NOMO-1 treated with DMSO at 0.1 percent for 48 hours (cell line): ENCODE measurements at regions not wholly inside any gene's neighbourhood (a gene's known extent, or its start where the extent isn't known, plus 50 kb on each side); places are given as distances from the start of the nearest gene placed in this dataset.

Source experiments
- DNase-seq: peaks from one replicate; lab custom pipeline; 2025; ENCODE audit not compliant: unreplicated experiment; lab: John Stamatoyannopoulos, UW

- no peak for DNase-seq
Observed at GRCh38 chr14:97337670-97338069, 540.5 kb downstream of the VRK1 start.

DNA sequence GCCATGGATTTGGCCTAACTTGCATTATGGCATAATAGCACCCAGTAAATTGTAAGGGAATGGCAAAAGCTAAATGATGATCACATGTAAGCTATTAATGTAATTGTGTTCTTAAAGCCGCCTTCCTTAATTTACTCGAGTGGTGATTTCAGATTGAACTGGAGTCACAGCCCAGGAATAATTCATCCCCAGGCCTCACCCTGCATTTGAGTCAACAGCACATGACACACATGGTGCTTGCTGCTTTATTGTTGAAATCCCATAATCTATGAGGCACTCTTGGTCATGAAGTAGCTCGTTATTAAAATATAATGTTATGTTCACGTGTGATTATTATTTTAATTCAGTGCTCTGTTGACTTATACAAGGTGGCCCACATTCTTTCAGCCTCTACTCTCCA, 547.5 kb downstream of the VRK1 start:
- DNase-seq: no peak

GRCh38 chr14:97346675-97347074, 549.5 kb downstream of the VRK1 start:
- no peak for DNase-seq

DNA sequence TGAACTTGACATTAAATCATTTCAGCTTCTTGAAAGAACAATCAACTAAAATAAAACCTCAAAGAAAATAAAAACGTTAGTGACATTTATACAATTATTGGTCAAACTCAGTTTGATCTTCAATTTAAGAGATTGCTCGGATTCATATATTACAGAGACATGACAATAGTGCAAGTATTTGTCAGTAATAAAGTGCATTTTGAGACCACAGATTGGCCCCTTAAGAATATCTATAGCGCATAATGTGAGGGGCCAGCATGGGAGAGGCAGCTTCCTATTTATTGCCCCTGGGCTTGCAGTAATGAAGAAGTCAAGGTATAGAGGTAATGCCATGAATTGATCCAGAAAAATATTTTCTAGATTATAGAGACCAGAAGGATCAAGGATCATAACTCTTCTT, 552.3 kb downstream of the VRK1 start:
- DNase-seq: no peak

DNA sequence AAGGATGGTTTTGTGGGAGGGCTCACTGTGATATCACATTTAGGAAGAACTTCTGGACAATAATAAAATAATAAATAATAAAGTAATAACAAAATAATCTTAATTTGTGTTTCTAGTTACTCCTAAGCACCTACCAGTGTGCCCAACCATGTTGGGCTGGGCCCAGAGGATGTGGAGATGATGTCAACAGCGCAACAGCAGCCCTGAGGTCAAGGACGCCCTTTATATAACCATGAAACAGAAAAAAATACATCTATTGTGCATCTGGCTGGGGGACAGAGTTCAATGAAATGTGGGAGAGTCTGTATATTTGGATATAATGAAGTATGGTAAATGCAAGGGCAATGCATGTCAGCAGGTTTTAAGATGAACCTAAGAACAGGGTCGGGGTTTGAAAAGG, 552.8 kb downstream of the VRK1 start:
- no peak for DNase-seq

- DNase-seq: no peak
Observed at GRCh38 chr14:97350415-97350814, 553.2 kb downstream of the VRK1 start.

GRCh38 chr14:97350894-97351731, 553.9 kb downstream of the VRK1 start:
- DNase-seq: no peak

GRCh38 chr14:97353102-97353501, 555.9 kb downstream of the VRK1 start:
- DNase-seq: no peak

- no peak for DNase-seq
Observed at GRCh38 chr14:97354119-97354722, 557.0 kb downstream of the VRK1 start.

DNA sequence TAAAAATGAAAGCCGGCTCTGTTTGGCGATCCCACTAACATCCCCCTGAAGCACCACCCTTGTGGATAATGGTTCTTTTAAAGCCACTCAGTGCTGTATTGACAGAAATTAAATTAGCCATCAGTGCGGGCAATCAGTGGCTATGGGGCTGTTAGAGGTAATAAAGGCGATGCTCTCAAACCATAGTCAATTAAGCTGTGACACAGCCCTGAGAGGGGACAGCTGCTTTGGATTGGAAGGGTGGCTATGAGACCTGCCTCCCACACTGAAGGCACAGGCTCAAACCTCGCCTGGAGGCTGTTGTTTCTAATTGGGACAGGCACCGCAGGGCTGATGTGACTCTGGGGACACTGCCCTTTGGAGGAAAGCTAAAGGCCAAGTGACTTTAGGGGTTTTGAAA, 562.2 kb downstream of the VRK1 start:
- no peak for DNase-seq

- DNase-seq: no peak
Observed at GRCh38 chr14:97361181-97361580, 564.0 kb downstream of the VRK1 start.

GRCh38 chr14:97361958-97362357, 564.8 kb downstream of the VRK1 start:
- no peak for DNase-seq

DNA sequence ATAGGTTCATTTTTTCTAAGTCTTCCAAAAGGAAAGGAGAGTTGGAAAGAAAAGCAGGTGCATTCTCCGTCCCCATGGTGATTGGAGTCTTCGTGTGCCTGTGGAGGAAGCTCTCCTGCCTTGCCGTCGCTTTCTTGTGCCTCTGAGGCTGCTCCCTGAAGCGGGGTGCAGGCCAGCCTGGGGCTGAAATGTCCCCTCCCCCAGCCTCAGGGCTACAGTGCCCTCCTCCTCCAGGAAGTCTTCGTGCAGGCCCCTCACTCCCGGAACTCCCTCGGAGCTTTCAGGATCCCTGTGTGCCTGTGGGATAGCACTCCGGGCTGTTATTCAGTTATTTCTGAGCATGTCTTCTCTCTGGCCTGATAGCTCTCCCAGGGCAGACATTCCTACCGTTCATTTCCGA, 569.2 kb downstream of the VRK1 start:
- no peak for DNase-seq

GRCh38 chr14:97367278-97367677, 570.1 kb downstream of the VRK1 start:
- no peak for DNase-seq

DNA sequence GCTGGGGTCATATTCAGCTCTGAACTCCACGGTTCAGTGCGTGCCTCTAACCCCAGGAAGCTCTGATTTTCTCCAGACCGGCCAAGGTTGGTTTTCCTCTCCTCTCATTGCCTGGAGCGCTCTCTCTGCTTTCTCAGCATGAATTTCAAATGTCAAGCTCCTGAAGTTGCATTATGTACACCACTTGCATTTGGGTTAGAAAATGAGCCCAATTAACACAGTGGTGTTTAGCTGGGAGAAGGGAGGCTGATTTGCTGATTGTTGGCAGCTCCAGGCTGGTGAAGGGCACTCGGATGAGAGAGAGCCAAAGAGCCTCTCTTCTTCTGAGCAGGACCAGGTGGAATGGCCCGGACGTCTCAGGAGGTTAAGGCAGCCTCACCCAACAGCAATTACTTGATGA, 570.9 kb downstream of the VRK1 start:
- DNase-seq: no peak

GRCh38 chr14:97368900-97369564, 571.9 kb downstream of the VRK1 start:
- DNase-seq: no peak

DNA sequence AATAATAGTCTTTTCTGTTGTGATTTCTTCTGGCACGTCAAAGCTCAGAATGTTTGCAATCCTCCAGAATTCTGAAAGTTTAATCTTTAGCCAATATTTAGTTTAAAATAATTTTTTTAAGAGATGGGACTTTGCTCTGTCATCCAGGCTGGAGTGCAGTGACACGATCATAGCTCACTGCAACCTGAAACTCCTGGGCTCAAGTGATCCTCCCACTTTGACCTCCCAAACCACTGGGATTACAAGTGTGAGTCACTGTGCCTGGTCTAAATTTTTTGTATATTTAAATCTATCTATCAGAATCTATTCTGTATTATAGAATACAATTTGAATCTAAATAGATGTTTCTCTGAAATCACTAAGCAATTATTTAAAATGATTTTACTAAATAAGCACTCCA, 572.7 kb downstream of the VRK1 start:
- DNase-seq: no peak

DNA sequence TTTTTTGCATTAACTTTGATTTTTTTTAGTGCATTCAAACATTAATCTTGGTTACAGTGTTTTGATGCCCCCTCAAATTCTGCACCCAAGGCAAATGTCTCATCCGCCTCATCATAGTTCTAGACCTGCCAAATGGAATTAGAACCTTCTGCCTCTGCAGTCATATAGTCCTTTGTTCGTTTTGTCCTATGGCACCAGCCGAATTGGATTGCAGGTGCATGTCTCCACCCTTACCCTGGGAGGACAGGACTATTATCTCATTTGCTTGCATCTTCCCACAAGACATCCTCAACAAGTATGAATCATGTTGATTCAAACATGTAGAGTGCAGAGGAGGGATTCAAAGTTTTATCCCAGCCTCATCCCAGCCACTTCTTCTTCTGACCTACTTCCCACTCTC, 579.1 kb downstream of the VRK1 start:
- DNase-seq: no peak

DNA sequence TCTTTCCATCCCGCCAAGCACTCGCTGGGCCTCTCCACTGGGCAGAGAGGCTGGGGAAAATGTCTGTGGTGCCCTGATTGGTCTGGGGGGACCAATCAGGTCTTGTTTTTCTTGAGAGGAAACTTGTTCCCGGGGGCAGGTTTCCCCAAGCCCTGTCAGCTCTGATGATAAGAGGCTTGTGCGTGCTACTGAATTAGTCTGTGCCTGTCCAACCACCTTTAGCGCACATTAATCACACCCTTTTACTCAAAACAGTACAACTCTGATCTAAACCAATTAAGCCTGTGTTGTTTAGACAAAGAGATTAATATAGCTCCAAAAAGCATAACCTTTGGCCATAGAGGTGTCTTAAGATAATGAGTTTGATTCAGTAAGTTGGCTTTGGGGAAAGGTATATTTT, 580.4 kb downstream of the VRK1 start:
- DNase-seq: no peak

- no peak for DNase-seq
Observed at GRCh38 chr14:97379091-97379531, 581.9 kb downstream of the VRK1 start.

DNA sequence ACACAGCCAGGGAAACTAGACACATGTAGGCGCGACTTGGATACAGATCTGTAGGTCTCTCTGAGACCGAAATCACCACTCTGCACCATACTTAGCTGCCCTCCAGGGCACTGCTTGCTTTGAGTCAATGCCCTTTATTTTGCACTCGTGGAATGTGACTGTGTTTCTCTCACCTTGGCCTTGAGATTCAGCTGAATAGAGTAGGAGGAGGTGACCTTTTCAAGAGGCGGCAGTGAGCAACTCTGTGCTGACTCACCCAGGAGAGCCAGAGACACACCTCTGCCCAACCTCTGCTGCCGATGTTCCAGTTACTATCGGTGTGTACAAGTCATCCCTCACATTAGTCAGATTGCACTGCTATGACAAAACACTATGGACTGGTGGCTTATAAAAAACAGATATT, 583.4 kb downstream of the VRK1 start:
- no peak for DNase-seq

GRCh38 chr14:97381309-97381708, 584.1 kb downstream of the VRK1 start:
- no peak for DNase-seq
